ENCODE measurements at regions not wholly inside any gene's neighbourhood (a gene's known extent, or its start where the extent isn't known, plus 50 kb on each side); places are given as distances from the start of the nearest gene placed in this dataset.

- no peak for DNase-seq (ENCODE audit: extremely low read depth, low read depth)
Observed at GRCh38 chr13:31853643-31854326, 114.5 kb downstream of the RXFP2 start.

GRCh38 chr13:31859571-31859970, 120.2 kb downstream of the RXFP2 start:
- DNase-seq (ENCODE audit: extremely low read depth, low read depth), result no peak

GRCh38 chr13:31860002-31860401, 120.7 kb downstream of the RXFP2 start:
- DNase-seq (ENCODE audit: extremely low read depth, low read depth), result no peak

- DNase-seq (ENCODE audit: extremely low read depth, low read depth), result no peak
Observed at GRCh38 chr13:31862828-31863227, 123.5 kb downstream of the RXFP2 start.

- DNase-seq (ENCODE audit: extremely low read depth, low read depth), result no peak
Observed at GRCh38 chr13:31864307-31864706, 125.0 kb downstream of the RXFP2 start.

- no peak for DNase-seq (ENCODE audit: extremely low read depth, low read depth)
Observed at GRCh38 chr13:31866099-31866498, 126.8 kb downstream of the RXFP2 start.

GRCh38 chr13:31867709-31868108, 128.4 kb downstream of the RXFP2 start:
- DNase-seq (ENCODE audit: extremely low read depth, low read depth), result no peak

GRCh38 chr13:31869582-31869981, 130.3 kb downstream of the RXFP2 start:
- DNase-seq (ENCODE audit: extremely low read depth, low read depth), result no peak

- no peak for DNase-seq (ENCODE audit: extremely low read depth, low read depth)
Observed at GRCh38 chr13:31870511-31870910, 131.2 kb downstream of the RXFP2 start.

- no peak for DNase-seq (ENCODE audit: extremely low read depth, low read depth)
Observed at GRCh38 chr13:31873145-31873544, 133.8 kb downstream of the RXFP2 start.

- DNase-seq (ENCODE audit: extremely low read depth, low read depth), result no peak
Observed at GRCh38 chr13:31875134-31875533, 135.8 kb downstream of the RXFP2 start.

GRCh38 chr13:31878052-31878451, 138.7 kb downstream of the RXFP2 start:
- DNase-seq (ENCODE audit: extremely low read depth, low read depth), result no peak

- no peak for DNase-seq (ENCODE audit: extremely low read depth, low read depth)
Observed at GRCh38 chr13:31878495-31878894, 139.2 kb downstream of the RXFP2 start.

- no peak for DNase-seq (ENCODE audit: extremely low read depth, low read depth)
Observed at GRCh38 chr13:31878955-31879354, 139.6 kb downstream of the RXFP2 start.

GRCh38 chr13:31880851-31881494, 141.6 kb downstream of the RXFP2 start:
- no peak for DNase-seq (ENCODE audit: extremely low read depth, low read depth)

- no peak for DNase-seq (ENCODE audit: extremely low read depth, low read depth)
Observed at GRCh38 chr13:31881495-31881882, 142.2 kb downstream of the RXFP2 start.

GRCh38 chr13:31882794-31883193, 143.5 kb downstream of the RXFP2 start:
- DNase-seq (ENCODE audit: extremely low read depth, low read depth), result no peak

GRCh38 chr13:31884556-31884955, 145.2 kb downstream of the RXFP2 start:
- DNase-seq (ENCODE audit: extremely low read depth, low read depth), result no peak

GRCh38 chr13:31885994-31886393, 145.6 kb upstream of the FRY start:
- DNase-seq (ENCODE audit: extremely low read depth, low read depth), result no peak

- DNase-seq (ENCODE audit: extremely low read depth, low read depth), result no peak
Observed at GRCh38 chr13:31887286-31887685, 144.3 kb upstream of the FRY start.

- no peak for DNase-seq (ENCODE audit: extremely low read depth, low read depth)
Observed at GRCh38 chr13:31890946-31891345, 140.6 kb upstream of the FRY start.

- no peak for DNase-seq (ENCODE audit: extremely low read depth, low read depth)
Observed at GRCh38 chr13:31891472-31891871, 140.1 kb upstream of the FRY start.

- no peak for DNase-seq (ENCODE audit: extremely low read depth, low read depth)
Observed at GRCh38 chr13:31894931-31895330, 136.6 kb upstream of the FRY start.
